GM21360 (cell line): ENCODE measurements at regions not wholly inside any gene's neighbourhood (a gene's known extent, or its start where the extent isn't known, plus 50 kb on each side); places are given as distances from the start of the nearest gene placed in this dataset.
"Not testable (repeated sequence)": the region's sequence is repeated elsewhere in the genome, so short reads cannot be mapped to it uniquely, and the experiment has no call there.

ENCODE experiments used
- ATAC-seq: cut with Tn5 transposase; IDR thresholded peaks from one replicate; pipeline ENCODE4 v1.9.1; 2021; ENCODE audit warnings: mild to moderate bottlenecking, moderate library complexity; ENCODE audit not compliant: unreplicated experiment

DNA sequence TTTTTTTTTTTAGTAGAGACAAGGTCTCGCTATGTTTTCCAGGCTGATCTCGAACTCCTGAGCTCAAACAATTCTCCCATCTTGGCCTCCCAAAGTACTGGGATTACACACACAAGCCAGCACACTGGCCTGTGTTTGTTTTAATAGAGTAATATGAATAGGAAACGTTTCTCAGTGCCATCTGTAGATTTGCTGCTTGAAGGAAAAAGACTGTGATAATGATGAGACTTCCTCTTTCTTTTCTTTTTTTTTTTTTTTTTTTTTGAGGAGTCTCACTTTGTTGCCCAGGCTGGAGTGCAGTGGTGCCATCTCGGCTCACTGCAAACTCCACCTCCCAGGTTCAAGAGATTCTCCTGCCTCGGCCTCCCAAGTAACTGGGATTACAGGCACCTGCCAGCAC lies 74.7 kb upstream of the ATL2 start:
- not testable (repeated sequence) for ATAC-seq

DNA sequence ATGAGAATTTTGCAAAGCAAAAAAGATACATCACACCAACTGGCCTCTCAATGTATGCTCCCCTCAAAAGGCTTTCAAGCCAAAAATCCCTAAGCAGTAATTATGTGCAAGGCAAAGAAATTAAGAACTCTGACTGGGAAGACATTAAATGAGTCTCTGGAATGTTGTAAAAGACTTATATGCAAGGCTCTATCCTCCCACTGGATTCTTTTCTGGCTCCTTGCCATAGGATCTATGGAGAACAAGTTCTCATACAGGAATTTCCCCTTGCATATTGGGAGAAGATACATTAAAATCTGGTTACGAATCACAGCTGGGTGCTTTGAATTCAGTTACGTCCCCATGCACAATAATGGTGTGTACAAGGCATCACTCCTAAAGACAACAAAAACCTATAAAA lies 73.4 kb upstream of the ATL2 start:
- no peak for ATAC-seq

- no peak for ATAC-seq
These were observed 71.8 kb upstream of the ATL2 start for GRCh38 chr2:38448692-38449410.

DNA sequence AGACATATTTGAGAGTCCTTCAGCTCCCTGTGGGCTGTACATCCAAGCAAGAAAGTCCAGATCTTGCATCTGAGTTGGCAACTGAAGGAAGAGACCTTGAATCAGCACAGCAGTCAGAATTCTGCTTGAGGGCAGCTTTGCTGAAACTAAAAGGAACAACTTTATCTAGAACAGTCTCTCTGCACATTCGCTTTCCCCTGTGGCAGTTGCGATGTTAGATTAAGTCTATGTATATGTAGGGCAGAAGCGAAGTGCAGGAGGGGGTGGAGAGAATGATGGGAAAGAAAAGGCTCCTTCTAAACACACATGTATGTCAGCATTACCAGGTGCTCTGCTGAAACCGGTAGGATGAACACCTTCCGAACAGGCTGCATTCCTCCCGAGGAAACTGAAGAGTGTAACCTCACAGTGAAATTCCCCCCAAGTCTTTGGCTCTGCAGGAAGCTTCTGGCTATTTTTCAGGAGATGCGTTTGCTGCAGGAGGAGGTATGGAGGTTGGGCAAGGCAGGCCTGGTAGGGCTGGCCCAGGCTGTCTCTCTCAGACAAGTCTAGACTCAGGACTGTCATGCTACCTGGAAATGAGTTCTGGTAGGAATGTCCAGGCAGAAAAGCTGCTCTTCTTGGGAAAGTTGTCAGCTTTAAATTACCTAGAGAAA lies 70.0 kb upstream of the ATL2 start:
- ATAC-seq = no peak

GRCh38 chr2:38446418-38446817 lies 69.3 kb upstream of the ATL2 start:
- ATAC-seq = no peak

GRCh38 chr2:38444247-38444646 lies 67.2 kb upstream of the ATL2 start:
- no peak for ATAC-seq

DNA sequence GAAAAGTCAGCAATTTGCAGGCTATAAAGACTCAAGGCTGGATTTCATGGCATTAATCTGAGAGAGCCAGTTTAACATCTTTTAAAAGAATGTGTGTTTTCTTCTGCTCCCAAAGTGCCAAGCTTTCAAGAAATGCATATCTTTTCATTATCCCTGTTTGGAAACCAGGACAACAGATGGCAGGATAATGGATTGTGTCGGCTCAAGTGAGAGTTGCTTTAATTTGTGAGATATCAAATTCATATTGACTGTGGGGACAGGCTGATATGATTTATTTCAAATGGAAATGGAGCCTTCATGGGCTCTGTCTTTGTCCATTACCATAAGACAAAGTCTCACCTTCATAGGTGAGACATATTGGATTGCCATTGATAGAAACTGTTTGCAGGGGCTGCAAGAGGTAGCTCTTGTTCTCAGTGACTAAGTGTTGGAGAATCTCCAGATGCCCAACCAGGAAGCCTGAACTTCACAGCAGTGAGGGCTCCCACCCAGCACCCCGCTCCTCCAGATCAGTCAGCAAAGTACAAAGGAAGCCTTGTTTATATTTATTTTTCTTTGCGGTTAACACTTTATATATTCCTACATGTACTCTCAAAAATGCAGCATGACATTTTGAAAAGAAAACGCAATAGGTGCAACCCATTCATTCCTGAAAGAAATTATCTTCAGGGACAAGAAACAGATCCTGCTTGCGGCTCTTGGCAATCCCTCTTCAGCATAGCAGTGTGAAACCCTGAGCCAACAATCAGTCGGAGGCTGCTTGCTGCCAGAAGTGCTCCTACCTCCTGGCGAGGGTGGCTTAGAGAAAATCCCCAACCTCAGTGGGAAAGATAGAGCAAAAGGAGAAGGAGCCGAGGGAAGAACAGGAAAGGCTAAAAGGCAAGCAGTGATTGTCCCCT lies 65.8 kb upstream of the ATL2 start:
- ATAC-seq = no peak

DNA sequence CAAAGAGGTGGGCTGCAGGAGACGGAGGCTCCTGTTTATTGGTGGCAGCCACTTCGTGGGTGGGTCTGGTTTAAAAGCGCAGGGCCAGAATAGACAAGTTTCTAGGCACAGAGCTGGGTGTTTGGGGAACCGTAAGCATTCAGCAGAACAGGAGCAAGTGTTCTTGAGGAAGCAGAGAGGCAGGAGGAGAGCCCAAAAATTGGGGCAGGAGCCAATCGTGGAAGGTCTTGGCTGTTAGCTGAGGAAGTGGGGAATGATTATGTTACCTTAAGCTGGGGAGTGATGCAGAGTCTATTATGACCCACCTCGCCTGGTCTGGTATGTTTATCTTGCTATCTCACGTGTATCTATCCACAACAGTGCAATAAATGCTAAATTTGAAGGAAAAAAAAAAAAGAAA lies 64.3 kb upstream of the ATL2 start:
- no peak for ATAC-seq

- no peak for ATAC-seq
These were observed 63.6 kb upstream of the ATL2 start for GRCh38 chr2:38440655-38441054.

GRCh38 chr2:38439863-38440262 lies 62.8 kb upstream of the ATL2 start:
- no peak for ATAC-seq

DNA sequence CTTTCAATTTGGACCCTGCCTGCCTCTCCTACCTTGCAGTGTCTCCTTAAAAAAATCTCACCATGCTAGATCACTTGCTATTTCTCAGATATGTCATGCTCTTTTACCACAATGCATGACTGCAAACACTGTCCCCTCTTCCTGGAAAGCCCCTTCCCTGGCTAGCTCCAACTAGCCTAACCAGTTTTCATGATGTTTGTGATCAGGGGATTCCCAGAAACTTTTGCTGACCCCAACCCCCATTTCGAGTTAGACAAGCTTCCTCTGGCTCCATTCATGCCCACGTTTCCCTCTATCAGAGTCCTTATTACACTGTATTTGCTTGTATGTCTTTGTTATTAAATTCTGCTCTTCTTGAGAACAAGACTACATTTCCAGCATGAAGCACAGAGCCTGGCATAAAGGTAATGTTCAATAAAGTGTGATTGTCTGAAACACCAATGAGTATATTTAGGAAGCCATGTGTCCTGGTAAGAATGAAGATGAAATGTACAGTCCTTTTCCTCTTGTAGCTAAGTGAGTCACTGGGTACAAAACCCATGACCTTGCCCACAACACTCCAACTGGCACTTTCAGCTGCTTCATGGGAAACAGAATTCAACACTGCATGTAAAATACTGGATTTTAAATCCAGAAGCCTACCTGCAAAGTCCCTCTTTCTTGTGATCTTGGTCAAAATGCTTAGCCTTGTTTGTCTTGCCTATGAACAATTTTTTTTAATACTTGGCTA lies 62.0 kb upstream of the ATL2 start:
- ATAC-seq = peak; percentile 50

DNA sequence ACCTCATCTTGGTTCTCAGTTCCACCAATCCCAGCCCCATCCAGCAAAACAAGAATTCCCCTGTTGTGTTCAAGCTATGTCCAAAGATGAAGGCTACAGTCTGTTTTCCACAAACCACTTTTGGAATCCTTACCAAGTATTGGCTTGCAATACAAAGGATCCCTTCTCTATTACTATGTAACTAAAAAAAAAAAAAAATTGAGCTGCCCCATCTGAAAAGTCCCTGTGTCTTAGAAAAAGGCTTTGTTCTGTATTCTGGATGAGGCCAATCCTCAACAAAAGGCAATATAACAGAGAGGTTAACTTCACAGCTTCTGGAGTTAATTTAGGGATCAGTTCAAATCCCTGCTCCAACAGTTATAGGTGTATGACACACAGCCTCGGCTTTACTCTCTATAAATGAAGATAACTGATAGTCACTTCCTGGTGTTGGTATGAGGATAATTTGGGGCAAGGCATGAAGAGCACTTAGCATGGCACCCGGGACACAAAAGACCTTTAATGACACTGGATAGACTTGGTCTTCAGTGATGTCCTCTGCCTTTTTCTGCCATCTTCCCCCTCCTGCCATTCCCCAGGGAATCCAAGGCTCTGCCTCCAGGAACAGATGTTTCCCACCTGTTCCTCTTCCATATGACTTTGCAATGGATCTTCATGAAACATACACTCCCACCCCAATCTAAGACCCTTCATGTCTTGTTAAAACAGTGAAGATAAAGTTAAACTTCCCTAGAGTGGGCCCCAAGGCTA lies 61.2 kb upstream of the ATL2 start:
- ATAC-seq = peak; percentile 10

DNA sequence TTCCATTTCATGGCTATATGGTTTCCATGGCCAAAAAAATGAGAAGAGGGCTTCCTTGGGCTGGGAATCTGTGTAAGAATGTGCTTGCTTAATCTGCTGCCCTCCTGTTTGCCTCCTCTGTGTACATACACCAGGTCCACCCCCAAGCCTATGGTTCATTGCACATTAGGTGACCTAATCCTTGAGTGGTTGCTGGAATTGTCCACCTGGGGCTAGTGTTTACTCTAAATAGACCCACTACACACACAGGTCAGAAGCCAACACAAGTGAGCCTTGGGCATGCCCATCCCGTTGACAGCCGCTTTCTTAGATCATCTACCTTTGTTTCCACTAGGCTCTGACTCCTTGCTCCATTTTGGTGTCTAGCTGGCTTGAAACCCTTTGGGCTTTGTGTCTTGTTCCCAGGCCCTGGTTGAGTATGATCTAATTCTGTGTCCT lies 59.2 kb upstream of the ATL2 start:
- ATAC-seq = no peak

- no peak for ATAC-seq
These were observed 58.7 kb upstream of the ATL2 start for GRCh38 chr2:38435775-38436174.

DNA sequence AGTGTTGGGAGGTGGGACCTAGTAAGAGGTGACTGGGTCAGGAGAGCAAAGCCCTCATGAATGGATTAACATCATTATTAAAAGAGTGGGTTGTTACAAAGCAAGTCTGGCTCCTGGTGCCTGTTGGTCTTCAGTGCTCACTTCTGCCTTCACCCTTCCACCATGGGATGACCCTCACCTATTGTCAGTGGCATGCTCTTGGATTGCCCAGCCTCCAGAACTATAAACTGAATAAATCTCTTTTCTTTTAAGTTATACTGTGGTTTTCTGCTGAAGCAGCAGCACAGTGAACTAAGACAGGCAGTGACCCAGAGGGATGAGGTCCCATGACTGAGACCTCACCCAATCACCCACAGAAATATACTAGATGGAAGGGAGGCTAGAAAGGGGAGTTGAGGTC lies 57.5 kb upstream of the ATL2 start:
- no peak for ATAC-seq

- ATAC-seq = no peak
These were observed 56.5 kb upstream of the ATL2 start for GRCh38 chr2:38433607-38433975.

- no peak for ATAC-seq
These were observed 55.9 kb upstream of the ATL2 start for GRCh38 chr2:38432820-38433606.

- no peak for ATAC-seq
These were observed 53.6 kb upstream of the ATL2 start for GRCh38 chr2:38430597-38431207.

DNA sequence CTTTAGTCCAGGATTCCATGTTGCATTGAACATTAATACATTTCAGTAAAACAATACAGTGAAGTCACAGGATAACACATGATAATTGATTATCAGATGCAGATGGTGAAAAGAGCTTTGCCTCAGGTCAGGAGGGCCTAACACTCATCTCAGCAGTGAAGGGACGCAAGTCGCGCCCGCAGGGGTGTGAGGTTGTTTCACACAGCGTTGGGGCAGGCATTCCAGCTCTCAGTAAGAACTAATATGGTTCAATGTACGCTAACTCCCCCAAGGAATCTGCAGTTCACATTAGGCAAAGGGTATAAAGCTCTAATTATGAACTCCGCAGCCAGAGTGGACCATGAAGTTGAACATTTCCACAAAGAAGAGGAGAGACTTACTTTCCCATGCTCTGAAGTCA lies 53.1 kb upstream of the ATL2 start:
- ATAC-seq = no peak
